HCT116 (cell line): ENCODE measurements at regions not wholly inside any gene's neighbourhood (a gene's known extent, or its start where the extent isn't known, plus 50 kb on each side); places are given as distances from the start of the nearest gene placed in this dataset.

ENCODE experiments used
- ATF3 ChIP-seq: IDR thresholded peaks from 2 replicates; pipeline ENCODE4 v1.6.1; 2012
- CTCF ChIP-seq, 3 experiments: fragments of 200-600 bp in 1 of 3; sonication (generic) in 1 of 3; IDR thresholded peaks in 2 of 3; conservative IDR thresholded peaks in 1 of 3; 2 replicates each; pipeline ENCODE4 v1.5.1; 2012 to 2017; ENCODE audit warnings: low read depth in 2 of 3, low read length in 2 of 3, antibody characterized with exemption in 1 of 3, borderline replicate concordance in 1 of 3, control low read depth in 1 of 3, mild to moderate bottlenecking in 1 of 3, mixed read lengths in 1 of 3, mixed run types in 1 of 3, moderate library complexity in 1 of 3; ENCODE audit not compliant: insufficient read depth in 1 of 3
- EZH2 ChIP-seq: fragments of 200-600 bp; sonication (generic); IDR thresholded peaks from 2 replicates; pipeline ENCODE4 v1.6.1; 2017; ENCODE audit warnings: antibody characterized with exemption, mixed run types
- MAX ChIP-seq: IDR thresholded peaks from 2 replicates; pipeline ENCODE4 v1.6.1; 2012
- POLR2A ChIP-seq: IDR thresholded peaks from 2 replicates; pipeline ENCODE4 v1.7.0; 2011; ENCODE audit warnings: borderline replicate concordance; ENCODE audit not compliant: insufficient read depth, insufficient read length; ENCODE audit errors: extremely low read depth
- POLR2AphosphoS5 ChIP-seq: IDR thresholded peaks from 2 replicates; pipeline ENCODE4 v1.6.1; 2011; ENCODE audit warnings: mild to moderate bottlenecking, low read depth, low read length, moderate library complexity
- RAD21 ChIP-seq: IDR thresholded peaks from 2 replicates; pipeline ENCODE4 v1.6.1; 2012; ENCODE audit warnings: low read depth, mild to moderate bottlenecking
- ZFX ChIP-seq: fragments of 450-650 bp; IDR thresholded peaks from 2 replicates; pipeline ENCODE4 v1.6.1; 2017
- ZNF274 ChIP-seq: fragments of 200-500 bp; sonication (Bioruptor generic); IDR thresholded peaks from 2 replicates; pipeline ENCODE4 v1.6.1; 2014; ENCODE audit warnings: mild to moderate bottlenecking, low read depth, low read length, inconsistent platforms

DNA sequence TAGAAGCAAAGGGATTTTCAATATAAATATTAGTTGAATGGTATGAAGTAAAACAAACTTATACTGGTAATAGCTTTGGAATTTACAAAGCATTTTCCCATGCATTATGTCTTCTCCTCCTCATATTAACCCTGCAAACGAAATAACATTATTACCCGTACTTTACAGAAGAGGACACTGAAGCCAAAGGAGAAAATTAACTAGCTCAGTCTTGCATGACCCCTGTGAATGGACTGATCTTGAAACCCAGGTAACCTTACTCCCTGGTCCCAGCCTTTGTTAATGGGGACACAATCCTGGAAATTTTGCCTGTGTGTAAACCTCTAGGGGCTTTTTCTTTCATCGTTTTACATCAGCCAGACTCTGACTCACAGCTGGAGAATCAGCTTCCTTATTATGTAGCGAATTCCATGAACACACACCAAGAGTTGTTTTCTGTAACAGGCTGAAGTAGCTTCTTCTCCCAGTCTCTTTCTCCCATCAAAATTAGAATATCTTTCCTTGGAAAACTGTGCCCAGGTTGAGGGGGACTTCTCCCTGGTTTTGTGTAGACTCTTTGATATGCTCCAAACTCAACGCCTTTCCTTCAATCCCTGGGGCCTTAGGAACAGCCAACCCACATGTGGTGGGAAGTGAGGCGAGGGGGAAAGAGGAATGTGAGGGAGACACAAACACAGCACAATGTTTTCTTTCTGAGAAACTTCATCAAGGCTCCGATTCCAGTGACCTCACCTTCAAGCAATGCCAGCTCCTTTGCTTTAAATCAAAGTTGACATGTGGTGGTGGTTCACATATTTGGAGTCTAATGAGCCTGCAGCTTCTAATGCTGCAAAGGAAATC lies 480.9 kb upstream of the PAPPA start:
- TF ChIP-seq EZH2, result no peak
- TF ChIP-seq RAD21, result no peak
- no peak for TF ChIP-seq POLR2AphosphoS5
- no peak for TF ChIP-seq ZFX
- no peak for TF ChIP-seq CTCF (IDR thresholded peaks at IDR 0.05 in 2 of 3, conservative IDR thresholded peaks at IDR 0.05 in 1 of 3; ENCODE audit: borderline replicate concordance in 1 of 3, insufficient read depth in 1 of 3, low read depth in 2 of 3, low read length in 2 of 3)
- no peak for TF ChIP-seq ZNF274
- TF ChIP-seq POLR2A, result no peak
- no peak for TF ChIP-seq MAX
- no peak for TF ChIP-seq ATF3
